IPS-NIHi7 (cell line): ENCODE measurements at regions not wholly inside any gene's neighbourhood (a gene's known extent, or its start where the extent isn't known, plus 50 kb on each side); places are given as distances from the start of the nearest gene placed in this dataset.
A peak's percentile ranks its signal among the peaks of the same experiment; 100 is the strongest.
"Not testable (repeated sequence)": the region's sequence is repeated elsewhere in the genome, so short reads cannot be mapped to it uniquely, and the experiment has no call there.

ENCODE experiments used
- DNase-seq: peaks from one replicate; pipeline ENCODE4 v3.0.0; 2012; ENCODE audit warnings: mixed read lengths; ENCODE audit errors: extremely low spot score

GRCh38 chr14:48052973-48053372, 377.6 kb upstream of the MDGA2 start:
- DNase-seq = no peak

GRCh38 chr14:48035836-48036235, 360.4 kb upstream of the MDGA2 start:
- DNase-seq = peak; percentile 10

- DNase-seq = no peak
These were observed 351.7 kb upstream of the MDGA2 start for GRCh38 chr14:48027115-48027514.

GRCh38 chr14:48023881-48024280, 348.5 kb upstream of the MDGA2 start:
- DNase-seq = no peak

- not testable (repeated sequence) for DNase-seq
These were observed 336.1 kb upstream of the MDGA2 start for GRCh38 chr14:48011484-48011883.

- peak; percentile 6 for DNase-seq
These were observed 333.2 kb upstream of the MDGA2 start for GRCh38 chr14:48008646-48009045.

GRCh38 chr14:48005986-48006385, 330.6 kb upstream of the MDGA2 start:
- no peak for DNase-seq

GRCh38 chr14:47993883-47994282, 318.5 kb upstream of the MDGA2 start:
- DNase-seq = no peak

GRCh38 chr14:47988175-47988574, 312.8 kb upstream of the MDGA2 start:
- no peak for DNase-seq

- no peak for DNase-seq
These were observed 303.5 kb upstream of the MDGA2 start for GRCh38 chr14:47978871-47979270.

GRCh38 chr14:47976139-47976538, 300.7 kb upstream of the MDGA2 start:
- no peak for DNase-seq

GRCh38 chr14:47966076-47966810, 290.8 kb upstream of the MDGA2 start:
- DNase-seq = peak; percentile 8

GRCh38 chr14:47961634-47962033, 286.2 kb upstream of the MDGA2 start:
- DNase-seq = no peak

GRCh38 chr14:47959740-47960139, 284.3 kb upstream of the MDGA2 start:
- DNase-seq = no peak

GRCh38 chr14:47949006-47949405, 273.6 kb upstream of the MDGA2 start:
- DNase-seq = no peak

GRCh38 chr14:47935332-47935731, 259.9 kb upstream of the MDGA2 start:
- DNase-seq = no peak

- DNase-seq = no peak
These were observed 253.9 kb upstream of the MDGA2 start for GRCh38 chr14:47929334-47929733.

GRCh38 chr14:47921133-47921532, 245.7 kb upstream of the MDGA2 start:
- no peak for DNase-seq

- DNase-seq = no peak
These were observed 244.6 kb upstream of the MDGA2 start for GRCh38 chr14:47919997-47920396.

- DNase-seq = no peak
These were observed 244.0 kb upstream of the MDGA2 start for GRCh38 chr14:47919334-47919846.

GRCh38 chr14:47917344-47917954, 242.0 kb upstream of the MDGA2 start:
- peak; percentile 9 for DNase-seq

GRCh38 chr14:47901141-47901540, 225.7 kb upstream of the MDGA2 start:
- not testable (repeated sequence) for DNase-seq

- DNase-seq = no peak
These were observed 224.3 kb upstream of the MDGA2 start for GRCh38 chr14:47899685-47900084.
